ENCODE measurements at regions not wholly inside any gene's neighbourhood (a gene's known extent, or its start where the extent isn't known, plus 50 kb on each side); places are given as distances from the start of the nearest gene placed in this dataset.

GRCh38 chr20:11492386-11492785 lies 425.3 kb upstream of the BTBD3 start:
- intact Hi-C loops (cut with micrococcal nuclease; ENCODE audit: unreplicated experiment) = no loop called here
- no peak for ATAC-seq
- Histone ChIP-seq H3K4me3 (replicated peaks in 1 of 3; ENCODE audit: insufficient read depth in 1 of 3, low read depth in 2 of 3, low read length in 3 of 3) (no peak overlapping the region), H3K9ac (ENCODE audit: insufficient read depth, low read depth, low read length) (no peak overlapping the region), H3K4me2 (ENCODE audit: low read depth, low read length) (no peak overlapping the region), H3K27ac (ENCODE audit: extremely low read length, insufficient read depth, low read length) (no peak overlapping the region), H4K20me1 (ENCODE audit: insufficient read depth, low read length) (no peaks in the 10 kb centered on the region), H3K79me2 (ENCODE audit: insufficient read depth, low read length) (no peaks in the 10 kb centered on the region), H2AFZ (ENCODE audit: low read length) (no peak overlapping the region), H3K36me3 (replicated peaks in 1 of 2; ENCODE audit: control insufficient read depth in 1 of 2, insufficient read depth in 2 of 2, low read length in 2 of 2) (no peaks in the 10 kb centered on the region), H3K9me3 (ENCODE audit: low read length) (peaks cover 14% of the 10 kb centered on the region; the same call in 1 of the 2 replicates), H3K27me3 (ENCODE audit: control insufficient read depth in 1 of 2, insufficient read depth in 2 of 2, low read length in 2 of 2) (no peaks in the 10 kb centered on the region), H3K4me1 (ENCODE audit: insufficient read depth, low read length) (no peaks in the 10 kb centered on the region)
- no TSS peak for BruUV-seq (replicated peaks)
- CTCF ChIA-PET (ENCODE audit: low intra/inter-chr PET ratio, low total read pairs) = no interaction called here
- POLR2A ChIA-PET = no interaction called here
- in situ Hi-C loops (cut with HindIII; ENCODE audit: extremely low pct_ligation_motif_present, low pct_unique_long_range_greater_than_20kb) = no loop called here
- no peak for TF ChIP-seq TP53 (CRISPR knock-in tag; conservative IDR thresholded peaks at IDR 0.05)
- TF ChIP-seq HMGA1 (CRISPR knock-in tag; conservative IDR thresholded peaks at IDR 0.05) = no peak
- TF ChIP-seq HOXA9 (CRISPR knock-in tag; IDR thresholded peaks at IDR 0.05; ENCODE audit: borderline replicate concordance) = no peak
- TF ChIP-seq NCOR1 (IDR thresholded peaks at IDR 0.05; ENCODE audit: borderline replicate concordance, low read length) = no peak
- TF ChIP-seq WIZ (CRISPR knock-in tag; IDR thresholded peaks at IDR 0.05) = no peak
- no peak for TF ChIP-seq ZNF788 (CRISPR knock-in tag; IDR thresholded peaks at IDR 0.05; ENCODE audit: borderline replicate concordance)
- no peak for TF ChIP-seq BATF2 (CRISPR knock-in tag; IDR thresholded peaks at IDR 0.05)
- TF ChIP-seq ZBTB37 (CRISPR knock-in tag; IDR thresholded peaks at IDR 0.05) = no peak
- TF ChIP-seq ZNF280D (CRISPR knock-in tag; IDR thresholded peaks at IDR 0.05) = no peak
- TF ChIP-seq RFXANK (CRISPR knock-in tag; IDR thresholded peaks at IDR 0.05) = no peak
- TF ChIP-seq STAT5B (CRISPR knock-in tag; IDR thresholded peaks at IDR 0.05) = no peak
- TF ChIP-seq ZNF609 (CRISPR knock-in tag; IDR thresholded peaks at IDR 0.05; ENCODE audit: borderline replicate concordance) = no peak
- no peak for TF ChIP-seq ZNF576 (CRISPR knock-in tag; IDR thresholded peaks at IDR 0.05)
- TF ChIP-seq TAF1 (CRISPR knock-in tag; IDR thresholded peaks at IDR 0.05) = no peak
- TF ChIP-seq ZNF737 (CRISPR knock-in tag; IDR thresholded peaks at IDR 0.05; ENCODE audit: borderline replicate concordance) = no peak
- no peak for TF ChIP-seq ZNF670 (CRISPR knock-in tag; IDR thresholded peaks at IDR 0.05; ENCODE audit: borderline replicate concordance)
- no peak for FAIRE-seq
- no peak for DNase-seq (ENCODE audit: low spot score)
